Osteocyte (in vitro differentiated cells): ENCODE measurements at regions not wholly inside any gene's neighbourhood (a gene's known extent, or its start where the extent isn't known, plus 50 kb on each side); places are given as distances from the start of the nearest gene placed in this dataset.
A peak's percentile ranks its signal among the peaks of the same experiment; 100 is the strongest.

Source experiments
- DNase-seq: peaks from one replicate; pipeline ENCODE4 v3.0.0; 2021; ENCODE audit warnings: mixed read lengths; ENCODE audit not compliant: unreplicated experiment; ENCODE audit errors: extremely low spot score
- H3K27ac Mint-ChIP-seq: one replicate; pipeline ENCODE4 v1.8.0; 2021; ENCODE audit warnings: mild to moderate bottlenecking, mixed read lengths; ENCODE audit not compliant: unreplicated experiment
- H3K27me3 Mint-ChIP-seq: one replicate; pipeline ENCODE4 v1.8.0; 2021; ENCODE audit warnings: mixed read lengths; ENCODE audit not compliant: unreplicated experiment
- H3K36me3 Mint-ChIP-seq: one replicate; pipeline ENCODE4 v1.8.0; 2021; ENCODE audit warnings: mixed read lengths; ENCODE audit not compliant: unreplicated experiment
- H3K4me1 Mint-ChIP-seq: one replicate; pipeline ENCODE4 v1.8.0; 2021; ENCODE audit warnings: mixed read lengths; ENCODE audit not compliant: unreplicated experiment
- H3K4me3 Mint-ChIP-seq: one replicate; pipeline ENCODE4 v1.8.0; 2021; ENCODE audit warnings: mild to moderate bottlenecking, moderate library complexity, mixed read lengths; ENCODE audit not compliant: unreplicated experiment
- H3K9me3 Mint-ChIP-seq: one replicate; pipeline ENCODE4 v1.8.0; 2021; ENCODE audit warnings: mixed read lengths; ENCODE audit not compliant: unreplicated experiment
- TF ChIP-seq, protein P1 (sequence below): fragments of 200-600 bp; sonication (generic); IDR thresholded peaks from 2 replicates; pipeline ENCODE4 v1.5.0; 2021; ENCODE audit warnings: antibody characterized with exemption, mild to moderate bottlenecking, moderate library complexity

DNA sequence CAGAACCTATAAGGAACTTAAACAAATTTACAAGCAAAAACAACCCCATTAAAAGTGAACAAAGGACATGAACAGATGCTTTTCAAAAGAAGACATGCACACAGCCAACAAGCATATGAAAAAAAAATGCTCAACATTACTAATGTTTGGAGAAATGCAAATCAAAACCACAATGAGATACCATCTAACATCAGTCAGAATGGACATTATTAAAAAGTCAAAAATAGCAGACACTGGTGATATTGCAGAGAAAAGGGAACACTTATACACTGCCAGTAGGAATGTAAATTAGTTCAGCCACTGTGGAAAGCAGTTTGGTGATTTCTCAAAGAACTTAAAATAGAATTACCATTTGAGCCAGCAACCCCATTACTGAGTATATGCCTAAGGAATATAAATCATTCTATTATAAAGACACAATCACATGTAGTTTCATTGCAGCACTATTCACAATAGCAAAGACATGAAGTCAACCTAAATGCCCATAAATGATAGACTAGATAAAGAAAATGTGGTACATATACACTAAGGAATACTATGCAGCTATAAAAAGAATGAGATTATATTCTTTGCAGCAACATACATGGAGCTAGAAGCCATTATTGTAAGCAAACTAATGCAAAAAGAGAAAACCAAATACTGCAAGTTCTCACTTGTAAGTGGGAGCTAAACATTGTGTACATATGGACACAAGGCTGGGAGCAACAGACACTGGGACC lies 1509.4 kb downstream of the TECRL start:
- no peaks in the 10 kb centered on the region for H3K4me1 Mint-ChIP-seq
- TF ChIP-seq, protein P1, sequence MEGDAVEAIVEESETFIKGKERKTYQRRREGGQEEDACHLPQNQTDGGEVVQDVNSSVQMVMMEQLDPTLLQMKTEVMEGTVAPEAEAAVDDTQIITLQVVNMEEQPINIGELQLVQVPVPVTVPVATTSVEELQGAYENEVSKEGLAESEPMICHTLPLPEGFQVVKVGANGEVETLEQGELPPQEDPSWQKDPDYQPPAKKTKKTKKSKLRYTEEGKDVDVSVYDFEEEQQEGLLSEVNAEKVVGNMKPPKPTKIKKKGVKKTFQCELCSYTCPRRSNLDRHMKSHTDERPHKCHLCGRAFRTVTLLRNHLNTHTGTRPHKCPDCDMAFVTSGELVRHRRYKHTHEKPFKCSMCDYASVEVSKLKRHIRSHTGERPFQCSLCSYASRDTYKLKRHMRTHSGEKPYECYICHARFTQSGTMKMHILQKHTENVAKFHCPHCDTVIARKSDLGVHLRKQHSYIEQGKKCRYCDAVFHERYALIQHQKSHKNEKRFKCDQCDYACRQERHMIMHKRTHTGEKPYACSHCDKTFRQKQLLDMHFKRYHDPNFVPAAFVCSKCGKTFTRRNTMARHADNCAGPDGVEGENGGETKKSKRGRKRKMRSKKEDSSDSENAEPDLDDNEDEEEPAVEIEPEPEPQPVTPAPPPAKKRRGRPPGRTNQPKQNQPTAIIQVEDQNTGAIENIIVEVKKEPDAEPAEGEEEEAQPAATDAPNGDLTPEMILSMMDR, result no peak
- H3K4me3 Mint-ChIP-seq, result no peak overlapping the region
- H3K27me3 Mint-ChIP-seq, result peaks cover 17% of the 10 kb centered on the region
- H3K9me3 Mint-ChIP-seq, result no peaks in the 10 kb centered on the region
- no peak for DNase-seq
- no peak overlapping the region for H3K27ac Mint-ChIP-seq
- no peaks in the 10 kb centered on the region for H3K36me3 Mint-ChIP-seq

DNA sequence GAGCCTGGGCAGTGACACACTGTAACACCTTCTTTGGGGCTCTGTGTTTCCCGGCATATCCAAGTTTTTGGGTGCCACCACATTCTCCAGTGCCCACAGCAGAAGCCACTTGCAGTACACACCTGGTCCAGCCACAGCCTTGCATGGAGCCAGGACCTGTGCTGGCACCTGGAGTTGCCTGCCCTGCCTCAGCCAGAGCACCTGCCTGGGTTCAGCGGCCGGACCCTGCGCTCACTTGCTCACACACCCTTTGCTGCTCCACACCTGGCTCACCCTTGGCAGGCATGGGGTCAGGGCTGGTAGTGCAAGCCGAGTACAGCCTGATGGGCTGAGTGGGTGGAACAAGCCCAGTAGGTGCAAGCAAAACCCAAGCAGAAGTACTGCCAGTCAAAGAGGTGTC lies 1511.1 kb downstream of the TECRL start:
- DNase-seq, result peak; percentile 81
- H3K27ac Mint-ChIP-seq, result no peak overlapping the region
- H3K4me3 Mint-ChIP-seq, result no peak overlapping the region
- H3K36me3 Mint-ChIP-seq, result no peaks in the 10 kb centered on the region
- H3K4me1 Mint-ChIP-seq, result no peaks in the 10 kb centered on the region
- peaks cover 8% of the 10 kb centered on the region for H3K27me3 Mint-ChIP-seq
- TF ChIP-seq, protein P1, result no peak
- no peaks in the 10 kb centered on the region for H3K9me3 Mint-ChIP-seq

DNA sequence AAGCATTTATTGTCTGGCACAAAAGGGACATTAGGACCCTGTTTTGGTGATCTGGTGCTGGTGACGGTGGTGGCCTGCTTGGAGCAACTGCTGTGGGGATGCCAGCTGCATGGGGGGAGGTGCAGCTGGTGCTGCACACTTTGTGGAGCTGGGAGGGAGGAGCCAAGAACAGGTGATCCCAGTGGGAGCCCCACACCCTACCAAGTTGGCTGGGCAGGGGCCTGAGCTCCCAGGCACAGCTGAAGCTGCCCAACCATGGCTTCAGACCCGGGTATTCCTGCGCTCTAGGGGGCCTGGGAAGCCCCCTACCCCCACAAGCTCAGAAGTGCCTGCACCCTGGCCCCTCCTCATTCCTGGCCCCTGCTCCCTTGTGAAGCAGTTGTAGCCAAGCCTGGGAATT lies 1512.5 kb downstream of the TECRL start:
- no peak overlapping the region for H3K4me3 Mint-ChIP-seq
- no peaks in the 10 kb centered on the region for H3K36me3 Mint-ChIP-seq
- H3K27ac Mint-ChIP-seq, result no peak overlapping the region
- no peaks in the 10 kb centered on the region for H3K9me3 Mint-ChIP-seq
- TF ChIP-seq, protein P1, result no peak
- no peaks in the 10 kb centered on the region for H3K4me1 Mint-ChIP-seq
- H3K27me3 Mint-ChIP-seq, result peaks cover 4% of the 10 kb centered on the region
- DNase-seq, result peak; percentile 79

DNA sequence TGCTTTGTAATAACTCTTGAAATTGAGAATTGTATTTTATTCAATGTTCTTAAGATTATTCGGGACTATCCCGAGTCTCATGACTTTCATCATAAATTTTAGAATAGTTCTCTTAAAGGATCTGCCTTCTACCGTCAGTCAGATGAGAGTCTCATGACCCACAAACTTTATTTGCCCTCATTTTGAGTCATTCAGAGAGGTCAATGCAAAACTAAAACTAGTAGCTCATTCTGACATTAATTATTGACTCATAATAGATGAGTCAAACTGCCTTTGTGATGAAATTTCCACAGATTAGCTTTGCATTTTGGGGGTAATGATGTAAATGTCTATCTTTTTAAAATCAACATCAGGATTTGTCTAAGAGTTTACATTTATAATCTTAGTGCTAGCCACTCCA lies 1527.3 kb downstream of the TECRL start:
- TF ChIP-seq, protein P1, result no peak
- Mint-ChIP-seq H3K4me1 (no peaks in the 10 kb centered on the region), H3K27ac (no peak overlapping the region), H3K4me3 (no peak overlapping the region), H3K36me3 (no peaks in the 10 kb centered on the region), H3K9me3 (peaks cover 4% of the 10 kb centered on the region), H3K27me3 (peaks cover 23% of the 10 kb centered on the region)
- DNase-seq, result no peak

DNA sequence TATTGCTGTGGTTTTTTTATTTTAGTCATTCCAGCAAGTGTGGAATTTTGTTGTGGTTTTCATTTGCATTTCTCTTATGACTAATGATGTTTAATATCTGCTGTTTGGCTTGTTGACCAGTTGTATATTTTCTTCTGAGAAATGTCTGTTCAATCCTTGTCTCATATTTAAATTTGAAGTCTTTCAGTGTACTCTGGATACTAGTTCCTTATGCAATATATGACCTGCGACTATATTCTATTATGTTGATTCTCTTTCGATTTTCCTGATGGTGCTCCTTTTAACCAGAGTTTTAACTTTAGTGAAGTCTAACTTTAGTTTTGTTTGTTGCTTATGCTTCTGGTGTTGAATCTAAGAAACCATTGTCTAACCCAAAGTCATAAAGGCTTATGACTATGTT lies 1528.0 kb downstream of the TECRL start:
- TF ChIP-seq, protein P1, result no peak
- Mint-ChIP-seq H3K9me3 (peaks cover 7% of the 10 kb centered on the region), H3K27me3 (peaks cover 26% of the 10 kb centered on the region), H3K27ac (no peak overlapping the region), H3K4me1 (no peaks in the 10 kb centered on the region), H3K4me3 (no peak overlapping the region), H3K36me3 (no peaks in the 10 kb centered on the region)
- DNase-seq, result no peak
